Hematopoietic multipotent progenitor cell treated with erythropoietin and hydrocortisone succinate and interleukin-3 and kit ligand, for 17 days (in vitro differentiated cells): ENCODE measurements at regions not wholly inside any gene's neighbourhood (a gene's known extent, or its start where the extent isn't known, plus 50 kb on each side); places are given as distances from the start of the nearest gene placed in this dataset.

ENCODE experiments used
- DNase-seq: peaks from one replicate; pipeline ENCODE4 v3.0.0-alpha.2; 2015; ENCODE audit warnings: low spot score

DNA sequence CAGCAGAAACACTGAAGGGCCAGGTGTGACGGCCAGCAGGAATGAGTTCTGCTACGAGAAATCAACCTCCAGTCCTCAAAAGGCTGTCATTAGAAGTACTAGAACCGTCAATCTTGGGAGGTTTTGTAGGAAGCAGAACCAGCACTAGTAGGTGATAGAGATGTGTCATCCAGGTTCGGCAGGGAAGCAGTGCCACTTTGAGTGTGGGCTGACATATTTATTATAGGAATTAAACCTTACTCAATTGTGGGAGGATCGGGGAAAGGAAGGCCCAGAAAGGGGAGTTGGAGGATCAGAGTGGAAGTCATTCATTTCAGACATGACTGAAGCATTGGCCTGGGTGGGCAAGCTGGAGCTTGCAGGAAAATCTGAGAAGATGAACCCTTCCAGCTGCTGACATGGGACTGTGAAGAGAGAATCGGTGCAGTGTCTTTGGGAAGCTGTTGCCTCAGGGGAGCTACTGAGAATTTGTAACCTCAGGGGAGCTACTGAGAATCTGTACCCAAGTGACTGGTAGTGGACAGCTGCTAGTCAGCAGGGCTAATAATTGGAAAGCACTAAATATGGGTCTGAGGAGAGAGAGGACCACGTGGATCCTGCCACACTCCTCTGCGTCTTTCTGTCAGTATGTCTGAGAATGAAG, 177.4 kb downstream of the SPRY1 start:
- no peak for DNase-seq

DNA sequence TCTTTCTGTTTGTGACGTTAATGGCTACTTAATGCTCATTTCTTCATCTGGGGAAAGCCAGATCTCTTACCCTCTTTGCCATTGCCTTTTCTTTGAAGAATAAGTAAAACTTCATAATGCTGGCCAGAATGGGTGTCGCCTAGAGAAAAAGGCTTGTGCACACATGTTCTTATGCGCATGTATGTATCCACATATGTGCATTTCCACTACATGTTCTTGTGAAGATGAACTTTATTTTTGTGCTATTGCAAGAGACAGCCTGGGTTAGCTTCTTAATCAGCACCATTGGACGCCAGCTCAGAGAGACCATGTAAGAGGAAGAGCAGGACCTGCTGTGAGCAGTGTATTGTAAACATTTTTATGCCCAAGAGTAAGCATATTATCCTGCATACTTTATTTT, 178.7 kb downstream of the SPRY1 start:
- DNase-seq: no peak

DNA sequence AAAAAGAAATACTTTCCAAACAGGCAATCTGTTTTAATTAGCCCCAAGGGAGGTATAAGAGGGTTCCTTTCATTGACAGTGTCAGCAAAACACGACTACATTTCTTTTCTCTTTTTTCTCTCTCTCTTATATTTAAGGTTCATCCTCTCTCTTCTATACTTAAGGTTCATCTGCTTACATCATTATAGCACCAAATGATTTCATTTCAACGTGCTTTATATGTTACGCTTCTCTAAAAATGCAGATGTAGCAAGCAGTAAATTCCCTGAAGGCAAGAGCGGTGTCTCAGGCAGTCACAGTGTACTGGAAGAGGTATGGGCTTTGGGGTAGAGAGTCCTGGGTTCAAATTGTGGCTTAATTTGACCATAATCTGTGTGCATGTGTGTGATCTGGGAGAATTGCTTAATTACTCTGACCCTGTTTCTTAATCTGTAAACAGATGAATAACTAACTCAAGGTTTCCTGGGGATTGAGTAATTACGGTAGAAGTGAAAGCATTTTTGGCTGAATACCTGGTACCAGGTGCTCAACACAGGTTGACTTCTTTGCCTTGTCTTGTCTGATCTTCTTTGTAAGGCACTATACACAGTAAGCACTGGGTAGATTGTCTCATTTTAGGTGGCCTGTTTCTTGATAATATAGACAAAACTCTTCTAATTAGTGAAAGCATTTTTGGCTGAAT, 180.8 kb downstream of the SPRY1 start:
- no peak for DNase-seq

GRCh38 chr4:123578276-123579029, 181.9 kb downstream of the SPRY1 start:
- no peak for DNase-seq

GRCh38 chr4:123579961-123580360, 183.4 kb downstream of the SPRY1 start:
- DNase-seq: no peak

DNA sequence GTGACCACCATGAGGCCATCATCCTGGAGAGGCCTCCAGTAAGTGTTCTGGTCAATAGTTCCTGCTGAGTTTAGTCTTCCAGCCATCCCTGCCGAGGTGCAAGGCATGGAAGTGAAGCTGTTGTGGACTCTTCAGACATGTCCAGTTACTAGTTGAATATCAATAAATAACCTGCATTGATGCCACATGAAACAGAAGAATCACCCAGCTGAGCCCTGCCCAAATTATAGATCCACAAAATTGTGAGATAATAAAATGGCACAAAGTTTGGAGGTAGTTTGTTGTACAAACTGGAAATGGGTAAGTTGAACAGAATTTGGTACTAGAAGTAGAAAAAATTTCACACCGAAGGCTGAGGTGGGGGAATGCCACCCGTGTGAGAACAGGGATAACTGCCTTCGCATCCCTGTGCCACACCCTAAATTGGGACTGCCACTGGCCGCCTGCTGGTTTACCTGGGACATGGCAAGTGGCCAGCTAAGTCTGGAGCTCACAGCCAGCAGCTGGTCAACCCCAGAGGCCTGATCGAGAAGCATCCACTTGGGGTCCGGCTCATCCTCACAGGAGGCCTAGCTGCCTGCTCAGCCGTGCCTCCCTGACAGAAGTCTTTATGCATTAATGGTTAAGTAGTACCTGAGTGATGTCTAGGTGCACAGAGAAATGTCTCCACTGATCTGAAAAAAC, 184.5 kb downstream of the SPRY1 start:
- DNase-seq: no peak

DNA sequence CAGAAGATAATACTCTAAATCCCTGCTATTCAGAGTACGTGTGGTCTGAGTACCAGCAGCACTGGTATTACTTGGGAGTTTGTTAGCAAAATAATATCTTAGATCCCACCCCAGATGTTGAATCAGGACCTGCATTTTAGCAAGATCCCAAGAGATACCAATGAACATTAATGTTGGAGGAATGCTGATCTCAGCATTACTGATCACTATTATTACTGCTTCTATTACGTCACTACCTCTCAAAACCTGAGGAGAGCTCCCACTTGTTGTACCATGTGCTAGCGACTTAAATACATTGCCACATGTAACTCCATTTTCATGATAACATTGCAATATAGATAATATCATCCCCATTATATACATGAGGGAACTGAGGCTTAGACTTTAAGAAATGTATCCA, 185.2 kb downstream of the SPRY1 start:
- no peak for DNase-seq

DNA sequence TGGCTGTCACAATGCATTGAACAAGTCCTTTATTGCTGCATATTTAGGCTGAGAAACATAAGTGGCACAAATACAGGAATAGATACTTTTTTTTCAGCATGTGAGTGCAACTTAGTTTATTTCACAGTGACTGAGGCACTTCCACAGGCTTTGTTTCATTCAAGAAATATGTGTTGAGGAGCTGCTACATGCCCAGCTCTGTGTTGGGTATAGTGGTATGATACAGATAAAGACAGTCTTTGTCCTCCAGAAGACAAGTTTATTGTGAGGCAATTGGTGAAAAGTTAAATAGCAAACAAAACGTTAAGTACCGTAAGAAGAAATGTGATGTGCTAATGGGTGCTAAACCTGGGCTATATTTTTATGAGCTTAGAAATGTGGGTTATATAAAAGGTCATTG, 186.4 kb downstream of the SPRY1 start:
- DNase-seq: no peak

- DNase-seq: no peak
These were observed 188.5 kb downstream of the SPRY1 start for GRCh38 chr4:123585111-123585510.

GRCh38 chr4:123587983-123588494, 191.4 kb downstream of the SPRY1 start:
- no peak for DNase-seq

GRCh38 chr4:123588631-123589241, 192.1 kb downstream of the SPRY1 start:
- no peak for DNase-seq

DNA sequence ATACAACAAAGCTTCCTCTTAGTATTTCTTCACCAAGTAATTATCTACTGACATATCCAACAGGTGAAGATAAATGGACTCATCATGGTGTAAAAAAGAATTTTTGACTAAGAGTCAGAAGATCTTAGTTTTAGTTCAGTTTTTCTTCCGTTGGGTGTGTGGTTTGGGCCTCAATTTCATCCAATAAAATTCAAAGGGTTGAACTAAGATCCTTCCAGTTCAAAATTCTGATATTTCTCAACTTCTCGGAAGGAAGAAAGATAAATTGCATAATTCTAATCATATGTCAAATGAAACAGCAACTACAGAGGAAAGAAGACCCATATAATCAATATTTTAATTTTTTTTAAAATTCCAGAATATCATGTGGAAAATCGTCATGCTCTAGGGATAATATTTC, 192.7 kb downstream of the SPRY1 start:
- no peak for DNase-seq

GRCh38 chr4:123591875-123592274, 195.3 kb downstream of the SPRY1 start:
- DNase-seq: no peak

GRCh38 chr4:123593655-123594054, 197.1 kb downstream of the SPRY1 start:
- DNase-seq: no peak

GRCh38 chr4:123596805-123597204, 200.2 kb downstream of the SPRY1 start:
- DNase-seq: no peak

GRCh38 chr4:123597586-123597985, 201.0 kb downstream of the SPRY1 start:
- DNase-seq: no peak

- DNase-seq: no peak
These were observed 201.7 kb downstream of the SPRY1 start for GRCh38 chr4:123598331-123598730.

- no peak for DNase-seq
These were observed 202.7 kb downstream of the SPRY1 start for GRCh38 chr4:123599061-123599919.

- DNase-seq: no peak
These were observed 203.6 kb downstream of the SPRY1 start for GRCh38 chr4:123599920-123600810.
